GM23338 (cell line): ENCODE measurements at regions not wholly inside any gene's neighbourhood (a gene's known extent, or its start where the extent isn't known, plus 50 kb on each side); places are given as distances from the start of the nearest gene placed in this dataset.

Source experiments
- ATAC-seq: fragments of 200-7000 bp; cut with Tn5 transposase; 3 replicates; pipeline ENCODE4 v1.9.1; 2020
- DNase-seq: peaks from one replicate; pipeline ENCODE4 v3.0.0-alpha.2; 2015; ENCODE audit warnings: low spot score
- H2AFZ ChIP-seq: fragments of 200-600 bp; sonication (generic); 2 replicates; pipeline ENCODE4 v1.8.0; 2016; ENCODE audit warnings: antibody characterized with exemption, mild to moderate bottlenecking, moderate library complexity
- H3F3A ChIP-seq: fragments of 200-600 bp; sonication (generic); replicated peaks from 2 replicates; pipeline ENCODE4 v1.8.0; 2017; ENCODE audit warnings: antibody characterized with exemption, mixed run types, low read depth
- H3K27ac ChIP-seq: fragments of 200-600 bp; sonication (generic); 2 replicates; pipeline ENCODE4 v1.6.1; 2016; ENCODE audit warnings: low read depth
- H3K27me3 ChIP-seq: fragments of 200-600 bp; sonication (generic); 2 replicates; pipeline ENCODE4 v1.8.0; 2016; ENCODE audit warnings: mild to moderate bottlenecking, mixed run types, moderate library complexity; ENCODE audit not compliant: insufficient read depth
- H3K36me3 ChIP-seq: fragments of 200-600 bp; sonication (generic); 2 replicates; pipeline ENCODE4 v1.8.0; 2016; ENCODE audit warnings: mild to moderate bottlenecking; ENCODE audit not compliant: insufficient read depth
- H3K4me1 ChIP-seq: fragments of 200-600 bp; sonication (generic); 2 replicates; pipeline ENCODE4 v1.8.0; 2016; ENCODE audit warnings: mild to moderate bottlenecking, moderate library complexity; ENCODE audit not compliant: insufficient read depth
- H3K4me2 ChIP-seq: fragments of 200-600 bp; sonication (generic); 2 replicates; pipeline ENCODE4 v1.7.1; 2017; ENCODE audit warnings: mixed run types
- H3K4me3 ChIP-seq: fragments of 200-600 bp; sonication (generic); 2 replicates; pipeline ENCODE4 v1.6.1; 2016; ENCODE audit warnings: mixed run types
- H3K79me2 ChIP-seq: fragments of 200-600 bp; sonication (generic); replicated peaks from 2 replicates; pipeline ENCODE4 v1.8.0; 2017; ENCODE audit warnings: mild to moderate bottlenecking; ENCODE audit not compliant: insufficient read depth
- H3K9me2 ChIP-seq: fragments of 200-600 bp; sonication (generic); 2 replicates; pipeline ENCODE4 v1.8.0; 2017; ENCODE audit not compliant: insufficient read depth
- H4K20me1 ChIP-seq: fragments of 200-600 bp; sonication (generic); replicated peaks from 2 replicates; pipeline ENCODE4 v1.8.0; 2017; ENCODE audit warnings: mild to moderate bottlenecking; ENCODE audit not compliant: insufficient read depth
- H3K27ac Mint-ChIP-seq: 2 replicates; pipeline ENCODE4 v1.8.0; 2020; ENCODE audit warnings: inconsistent platforms, mild to moderate bottlenecking, moderate library complexity, mixed read lengths
- H3K27me3 Mint-ChIP-seq: 3 replicates; pipeline ENCODE4 v1.8.0; 2022; ENCODE audit warnings: low read depth, mild to moderate bottlenecking, moderate library complexity, mixed read lengths, inconsistent platforms; ENCODE audit not compliant: insufficient read depth, poor library complexity
- H3K36me3 Mint-ChIP-seq: 3 replicates; pipeline ENCODE4 v1.8.0; 2021; ENCODE audit warnings: low read depth, mild to moderate bottlenecking, inconsistent platforms, moderate library complexity, mixed read lengths
- H3K4me1 Mint-ChIP-seq: 3 replicates; pipeline ENCODE4 v1.8.0; 2020; ENCODE audit warnings: mild to moderate bottlenecking, inconsistent platforms, mixed read lengths
- H3K4me3 Mint-ChIP-seq: 3 replicates; pipeline ENCODE4 v1.8.0; 2021; ENCODE audit warnings: moderate library complexity, mild to moderate bottlenecking, inconsistent platforms, mixed read lengths
- H3K9me3 Mint-ChIP-seq: 3 replicates; pipeline ENCODE4 v1.8.0; 2020; ENCODE audit warnings: moderate library complexity, mild to moderate bottlenecking, inconsistent platforms, mixed read lengths
- CREB1 ChIP-seq: fragments of 250-450 bp; sonication (Bioruptor Pico); IDR thresholded peaks from 2 replicates; pipeline ENCODE4 v1.5.0; 2020; ENCODE audit warnings: low read depth, mild to moderate bottlenecking, moderate library complexity
- EZH2phosphoT487 ChIP-seq: fragments of 200-600 bp; sonication (generic); IDR thresholded peaks from one replicate; pipeline ENCODE4 v1.8.1; 2018; ENCODE audit warnings: antibody characterized with exemption; ENCODE audit not compliant: unreplicated experiment
- REST ChIP-seq: IDR thresholded peaks from one replicate; pipeline ENCODE4 v1.6.1; 2018; ENCODE audit warnings: antibody characterized with exemption; ENCODE audit not compliant: unreplicated experiment
- STAT1 ChIP-seq: IDR thresholded peaks from one replicate; pipeline ENCODE4 v1.6.1; 2016; ENCODE audit warnings: antibody characterized with exemption; ENCODE audit not compliant: unreplicated experiment
- ZNF331 ChIP-seq: fragments of 250-450 bp; sonication (Bioruptor Pico); IDR thresholded peaks from 2 replicates; pipeline ENCODE4 v1.5.0; 2020; ENCODE audit warnings: low read depth, mild to moderate bottlenecking, moderate library complexity
- ZNF462 ChIP-seq: fragments of 250-450 bp; sonication (Bioruptor Pico); IDR thresholded peaks from 2 replicates; pipeline ENCODE4 v1.5.0; 2020; ENCODE audit warnings: mild to moderate bottlenecking, moderate library complexity

- TF ChIP-seq ZNF462 (CRISPR knock-in tag) (no peak), ZNF331 (CRISPR knock-in tag) (no peak), CREB1 (CRISPR knock-in tag) (no peak)
Measured at GRCh38 chr12:90659060-90659459, 295.9 kb downstream of the CCER1 start (continued).

GRCh38 chr12:90653040-90653439 lies 301.9 kb downstream of the CCER1 start:
- Histone ChIP-seq H2AFZ (no peak overlapping the region), H3K4me1 (0 out of 2 replicates have a peak, but pooled peaks cover 6% of the 10 kb centered on the region), H3K4me3 (no peak overlapping the region), H3K36me3 (no peaks in the 10 kb centered on the region), H4K20me1 (no peaks in the 10 kb centered on the region), H3K27me3 (no peaks in the 10 kb centered on the region), H3F3A (no peaks in the 10 kb centered on the region), H3K27ac (no peak overlapping the region), H3K79me2 (no peaks in the 10 kb centered on the region), H3K9me2 (no peaks in the 10 kb centered on the region), H3K4me2 (no peak overlapping the region)
- H3K36me3 Mint-ChIP-seq, result no peaks in the 10 kb centered on the region
- H3K4me3 Mint-ChIP-seq, result no peak overlapping the region
- H3K4me1 Mint-ChIP-seq, result peaks cover 4% of the 10 kb centered on the region
- H3K9me3 Mint-ChIP-seq, result peaks cover 2% of the 10 kb centered on the region; the same call in 1 of the 3 replicates
- DNase-seq (no peak), ATAC-seq (no peak)
- H3K27me3 Mint-ChIP-seq, result no peaks in the 10 kb centered on the region
- no peak overlapping the region for H3K27ac Mint-ChIP-seq
- TF ChIP-seq EZH2phosphoT487 (no peak), REST (no peak), CREB1 (CRISPR knock-in tag) (no peak), ZNF462 (CRISPR knock-in tag) (no peak), STAT1 (no peak)
